H9 (cell line): ENCODE measurements at regions not wholly inside any gene's neighbourhood (a gene's known extent, or its start where the extent isn't known, plus 50 kb on each side); places are given as distances from the start of the nearest gene placed in this dataset.

Experiments
- DNase-seq: peaks from one replicate; pipeline ENCODE4 v3.0.0-alpha.2; 2017
- H2AFZ ChIP-seq: one replicate; pipeline ENCODE4 v1.6.1; 2013; ENCODE audit warnings: mild to moderate bottlenecking, low read length, control low read depth, moderate library complexity
- H2AK5ac ChIP-seq: 2 replicates; pipeline ENCODE4 v1.6.1; 2013; ENCODE audit warnings: low read length, control low read depth, mixed read lengths; ENCODE audit not compliant: insufficient read length
- H2BK120ac ChIP-seq: one replicate; pipeline ENCODE4 v1.6.1; 2013; ENCODE audit warnings: low read depth, mild to moderate bottlenecking, low read length, control low read depth, inconsistent platforms; ENCODE audit not compliant: poor library complexity, severe bottlenecking
- H2BK12ac ChIP-seq: 2 replicates; pipeline ENCODE4 v1.6.1; 2013; ENCODE audit warnings: low read length, control low read depth, mixed read lengths, low read depth; ENCODE audit not compliant: insufficient read length
- H2BK15ac ChIP-seq: 2 replicates; pipeline ENCODE4 v1.6.1; 2013; ENCODE audit warnings: low read depth, low read length, control low read depth
- H2BK20ac ChIP-seq: one replicate; pipeline ENCODE4 v1.6.1; 2013; ENCODE audit warnings: low read depth, mild to moderate bottlenecking, low read length, control low read depth, inconsistent platforms; ENCODE audit not compliant: poor library complexity, severe bottlenecking
- H2BK5ac ChIP-seq: 2 replicates; pipeline ENCODE4 v1.6.1; 2013; ENCODE audit warnings: low read length, control low read depth, mixed read lengths; ENCODE audit not compliant: insufficient read length
- H3K14ac ChIP-seq: 2 replicates; pipeline ENCODE4 v1.6.1; 2013; ENCODE audit warnings: low read length, control low read depth; ENCODE audit not compliant: insufficient read depth
- H3K18ac ChIP-seq: 2 replicates; pipeline ENCODE4 v1.6.1; 2013; ENCODE audit warnings: low read depth, mild to moderate bottlenecking, mixed read lengths, low read length, control low read depth; ENCODE audit not compliant: insufficient read length
- H3K23ac ChIP-seq: 2 replicates; pipeline ENCODE4 v1.6.1; 2013; ENCODE audit warnings: low read length, control low read depth, mixed read lengths, low read depth; ENCODE audit not compliant: insufficient read length
- H3K23me2 ChIP-seq: 2 replicates; pipeline ENCODE4 v1.6.1; 2013; ENCODE audit warnings: low read depth, mild to moderate bottlenecking, mixed read lengths, low read length, control low read depth; ENCODE audit not compliant: insufficient read length, poor library complexity, severe bottlenecking
- H3K27ac ChIP-seq: 2 replicates; pipeline ENCODE4 v1.5.1; 2013; ENCODE audit warnings: low read length, control low read depth, mixed read lengths, low read depth; ENCODE audit not compliant: insufficient read length
- H3K27me3 ChIP-seq: 2 replicates; pipeline ENCODE4 v1.6.1; 2013; ENCODE audit warnings: low read length, control low read depth, inconsistent platforms; ENCODE audit not compliant: insufficient read depth
- H3K4ac ChIP-seq: 2 replicates; pipeline ENCODE4 v1.6.1; 2013; ENCODE audit warnings: low read depth, mild to moderate bottlenecking, control low read depth, inconsistent platforms, low read length, moderate library complexity
- H3K4me1 ChIP-seq: 2 replicates; pipeline ENCODE4 v1.6.1; 2013; ENCODE audit warnings: low read length, control low read depth, inconsistent platforms; ENCODE audit not compliant: insufficient read depth
- H3K4me2 ChIP-seq: 2 replicates; pipeline ENCODE4 v1.6.1; 2013; ENCODE audit warnings: low read length, control low read depth, mixed read lengths; ENCODE audit not compliant: insufficient read length, insufficient read depth
- H3K56ac ChIP-seq: 2 replicates; pipeline ENCODE4 v1.6.1; 2013; ENCODE audit warnings: low read depth, mild to moderate bottlenecking, mixed read lengths, low read length, control low read depth; ENCODE audit not compliant: insufficient read length
- H3K79me1 ChIP-seq: 2 replicates; pipeline ENCODE4 v1.6.1; 2013; ENCODE audit warnings: low read depth, mild to moderate bottlenecking, moderate library complexity, low read length, control low read depth, inconsistent platforms; ENCODE audit not compliant: insufficient read depth, poor library complexity, severe bottlenecking
- H3K79me2 ChIP-seq: 2 replicates; pipeline ENCODE4 v1.6.1; 2013; ENCODE audit warnings: low read length, control low read depth, inconsistent platforms; ENCODE audit not compliant: insufficient read depth
- H3K9ac ChIP-seq: 2 replicates; pipeline ENCODE4 v1.6.1; 2013; ENCODE audit warnings: low read length, control low read depth, mixed read lengths; ENCODE audit not compliant: insufficient read length; ENCODE audit errors: extremely low read depth
- H3K9me3 ChIP-seq: one replicate; pipeline ENCODE4 v1.6.1; 2013; ENCODE audit warnings: low read depth, low read length, inconsistent platforms; ENCODE audit not compliant: control insufficient read depth
- H3T11ph ChIP-seq: one replicate; pipeline ENCODE4 v1.6.1; 2013; ENCODE audit warnings: mild to moderate bottlenecking, low read length, control low read depth, inconsistent platforms
- H4K20me1 ChIP-seq: one replicate; pipeline ENCODE4 v1.6.1; 2013; ENCODE audit not compliant: control insufficient read depth, insufficient read length, insufficient read depth
- H4K5ac ChIP-seq: 2 replicates; pipeline ENCODE4 v1.6.1; 2013; ENCODE audit warnings: low read depth, mild to moderate bottlenecking, mixed read lengths, low read length, control low read depth; ENCODE audit not compliant: insufficient read length
- H4K8ac ChIP-seq: replicated peaks from 2 replicates; pipeline ENCODE4 v1.6.1; 2013; ENCODE audit warnings: low read length, control low read depth, mixed read lengths, low read depth; ENCODE audit not compliant: insufficient read length
- H4K91ac ChIP-seq: 2 replicates; pipeline ENCODE4 v1.6.1; 2013; ENCODE audit warnings: low read depth, mild to moderate bottlenecking, moderate library complexity, mixed read lengths, low read length, control low read depth; ENCODE audit not compliant: insufficient read length
- H3K27ac Mint-ChIP-seq, 3 experiments: 2 replicates in 2 of 3; 3 replicates in 1 of 3; pipeline ENCODE4 v1.8.0; 2020 to 2021; ENCODE audit warnings: mixed read lengths in 3 of 3, mild to moderate bottlenecking in 1 of 3, moderate library complexity in 1 of 3
- H3K27me3 Mint-ChIP-seq: 2 replicates; pipeline ENCODE4 v1.8.0; 2021; ENCODE audit warnings: low read depth, mild to moderate bottlenecking, moderate library complexity, mixed read lengths
- H3K36me3 Mint-ChIP-seq, 3 experiments: 2 replicates in 2 of 3; 3 replicates in 1 of 3; pipeline ENCODE4 v1.8.0; 2020 to 2021; ENCODE audit warnings: low read depth in 3 of 3, mixed read lengths in 3 of 3; ENCODE audit not compliant: insufficient read depth in 1 of 3
- H3K4me1 Mint-ChIP-seq, 2 experiments: 2 replicates each; pipeline ENCODE4 v1.8.0; 2020; ENCODE audit warnings: mixed read lengths in 2 of 2
- H3K4me3 Mint-ChIP-seq, 2 experiments: 2 replicates in 1 of 2; 3 replicates in 1 of 2; pipeline ENCODE4 v1.8.0; 2020 to 2021; ENCODE audit warnings: mild to moderate bottlenecking in 2 of 2, mixed read lengths in 2 of 2, moderate library complexity in 1 of 2
- H3K9me3 Mint-ChIP-seq, 2 experiments: 2 replicates in 1 of 2; 3 replicates in 1 of 2; pipeline ENCODE4 v1.8.0; 2020; ENCODE audit warnings: mild to moderate bottlenecking in 2 of 2, mixed read lengths in 2 of 2, moderate library complexity in 1 of 2
- CTCF ChIP-seq: fragments of 200-600 bp; sonication (generic); conservative IDR thresholded peaks from 3 replicates; pipeline ENCODE4 v1.8.0; 2021; ENCODE audit warnings: antibody characterized with exemption, mild to moderate bottlenecking
- WGBS: extraction: QIAGEN DNeasy Blood & Tissue Kit; methylation state at CpG from one replicate; pipeline ENCODE4 v1.1.7; 2013; ENCODE audit warnings: missing lambda C conversion rate, low lambda C conversion rate, mixed read lengths; ENCODE audit not compliant: insufficient read length; ENCODE audit errors: extremely low coverage; 5-methylcytosine and 5-hydroxymethylcytosine counted together

- Histone ChIP-seq H2AFZ (no peak overlapping the region), H4K5ac (no peak overlapping the region), H3K23me2 (no peaks in the 10 kb centered on the region), H3K27me3 (no peaks in the 10 kb centered on the region), H2BK15ac (no peak overlapping the region), H2BK120ac (no peak overlapping the region), H2BK20ac (no peak overlapping the region), H3K23ac (no peak overlapping the region), H3K56ac (no peak overlapping the region), H3K79me2 (no peaks in the 10 kb centered on the region), H3K14ac (no peak overlapping the region), H3K9me3 (no peaks in the 10 kb centered on the region), H2BK12ac (no peak overlapping the region), H3K27ac (no peak overlapping the region), H3K18ac (no peak overlapping the region), H3K4me1 (no peaks in the 10 kb centered on the region), H3K4ac (no peak overlapping the region), H3K4me2 (no peak overlapping the region), H2AK5ac (no peak overlapping the region), H3K79me1 (no peaks in the 10 kb centered on the region), H2BK5ac (no peak overlapping the region), H4K91ac (no peak overlapping the region), H3K9ac (no peak overlapping the region), H4K8ac (no peak overlapping the region), H4K20me1 (no peaks in the 10 kb centered on the region), H3T11ph (no peak overlapping the region)
- Mint-ChIP-seq H3K36me3 (no peaks in the 10 kb centered on the region), H3K9me3 (no peaks in the 10 kb centered on the region), H3K27me3 (no peaks in the 10 kb centered on the region), H3K27ac (no peak overlapping the region; a peak in 1 of 7 replicates), H3K4me3 (no peak overlapping the region), H3K4me1 (no peaks in the 10 kb centered on the region)
- no peak for TF ChIP-seq CTCF
- no CpG with 5 or more reads among the region's 3 CpGs for WGBS
- DNase-seq: no peak
These were observed 140.8 kb upstream of the RASA1 start for GRCh38 chr5:87126869-87127268.
